Ascending aorta (tissue), 2 donors: ENCODE measurements at regions not wholly inside any gene's neighbourhood (a gene's known extent, or its start where the extent isn't known, plus 50 kb on each side); places are given as distances from the start of the nearest gene placed in this dataset.
"Not testable (repeated sequence)": the region's sequence is repeated elsewhere in the genome, so short reads cannot be mapped to it uniquely, and the experiment has no call there.

ENCODE experiments used
- DNase-seq, 2 donors: peaks; one replicate each; pipeline ENCODE4 v3.0.0-alpha.2; 2019; ENCODE audit warnings: low spot score in 2 of 2
- H3K27ac ChIP-seq, 2 donors: fragments of 200-600 bp; sonication (generic); one replicate each; pipeline ENCODE4 v1.5.1; 2016 to 2017; ENCODE audit warnings: mild to moderate bottlenecking in 1 of 2
- H3K27me3 ChIP-seq: fragments of 200-600 bp; sonication (generic); one replicate; pipeline ENCODE4 v1.5.1; 2017
- H3K36me3 ChIP-seq, 2 donors: fragments of 200-600 bp; sonication (generic); one replicate each; pipeline ENCODE4 v1.5.1; 2016
- H3K4me1 ChIP-seq, 2 donors: fragments of 200-600 bp; sonication (generic); one replicate each; pipeline ENCODE4 v1.5.1; 2016 to 2017; ENCODE audit warnings: mild to moderate bottlenecking in 1 of 2
- H3K4me3 ChIP-seq, 2 donors: fragments of 200-600 bp; sonication (generic); one replicate each; pipeline ENCODE4 v1.5.1; 2016 to 2017; ENCODE audit warnings: mild to moderate bottlenecking in 1 of 2
- H3K9me3 ChIP-seq, 2 donors: fragments of 200-600 bp; sonication (generic); one replicate each; pipeline ENCODE4 v1.5.1; 2016
- CTCF ChIP-seq, 3 experiments: fragments of 200-600 bp in 2 of 3; fragments of 450-650 bp in 1 of 3; sonication (generic) in 2 of 3; IDR thresholded peaks; one replicate each; pipeline ENCODE4 v1.5.1; 2016 to 2019; ENCODE audit warnings: antibody characterized with exemption in 3 of 3, mild to moderate bottlenecking in 1 of 3, moderate library complexity in 1 of 3
- intact Hi-C: fragments of 100-400 bp; cut with DNase I; formaldehyde crosslinking; loops from one replicate; pipeline ENCODE4 v1.15.1; 2023

- intact Hi-C loops, result no loop called here
- Histone ChIP-seq H3K27me3 (no peaks in the 10 kb centered on the region), H3K36me3 (no peaks in the 10 kb centered on the region), H3K27ac (no peak overlapping the region), H3K9me3 (no peaks in the 10 kb centered on the region), H3K4me1 (no peaks in the 10 kb centered on the region), H3K4me3 (no peak overlapping the region)
- TF ChIP-seq CTCF (IDR thresholded peaks at IDR 0.05), result no peak
- DNase-seq, result no peak
Observed at GRCh38 chr6:15943423-15943822, 185.5 kb upstream of the MYLIP start.

- H3K36me3 ChIP-seq, result no peaks in the 10 kb centered on the region
- DNase-seq, result no peak
- no peak overlapping the region for H3K27ac ChIP-seq
- H3K4me3 ChIP-seq, result no peak overlapping the region
- no peak for TF ChIP-seq CTCF (IDR thresholded peaks at IDR 0.05)
- H3K27me3 ChIP-seq, result no peaks in the 10 kb centered on the region
- H3K9me3 ChIP-seq, result no peaks in the 10 kb centered on the region
- no peaks in the 10 kb centered on the region for H3K4me1 ChIP-seq
- intact Hi-C loops, result no loop called here
Observed at GRCh38 chr6:15941168-15941567, 187.7 kb upstream of the MYLIP start.

GRCh38 chr6:15938107-15938506 lies 190.8 kb upstream of the MYLIP start:
- intact Hi-C loops, result no loop called here
- H3K4me3 ChIP-seq, result no peak overlapping the region
- no peaks in the 10 kb centered on the region for H3K36me3 ChIP-seq
- TF ChIP-seq CTCF (IDR thresholded peaks at IDR 0.05), result no peak
- no peak overlapping the region for H3K27ac ChIP-seq
- H3K4me1 ChIP-seq, result no peaks in the 10 kb centered on the region
- no peak for DNase-seq
- no peaks in the 10 kb centered on the region for H3K9me3 ChIP-seq
- H3K27me3 ChIP-seq, result no peaks in the 10 kb centered on the region

GRCh38 chr6:15937602-15938001 lies 191.3 kb upstream of the MYLIP start:
- intact Hi-C loops, result no loop called here
- no peak for TF ChIP-seq CTCF (IDR thresholded peaks at IDR 0.05)

GRCh38 chr6:15936503-15936902 lies 192.4 kb upstream of the MYLIP start:
- no peak for TF ChIP-seq CTCF (IDR thresholded peaks at IDR 0.05)
- intact Hi-C loops, result no loop called here
- Histone ChIP-seq H3K4me1 (no peaks in the 10 kb centered on the region), H3K27ac (no peak overlapping the region), H3K36me3 (no peaks in the 10 kb centered on the region), H3K27me3 (no peaks in the 10 kb centered on the region), H3K9me3 (no peaks in the 10 kb centered on the region), H3K4me3 (no peak overlapping the region)
- DNase-seq, result no peak

More at GRCh38 chr6:15937602-15938001, 191.3 kb upstream of the MYLIP start:
- H3K9me3 ChIP-seq, result no peaks in the 10 kb centered on the region
- H3K27me3 ChIP-seq, result no peaks in the 10 kb centered on the region
- DNase-seq, result no peak
- no peak overlapping the region for H3K4me3 ChIP-seq
- H3K36me3 ChIP-seq, result no peaks in the 10 kb centered on the region
- H3K27ac ChIP-seq, result no peak overlapping the region
- H3K4me1 ChIP-seq, result no peaks in the 10 kb centered on the region

- no peak for TF ChIP-seq CTCF (IDR thresholded peaks at IDR 0.05)
- intact Hi-C loops, result no loop called here
- no peak overlapping the region for H3K4me3 ChIP-seq
- H3K9me3 ChIP-seq, result no peaks in the 10 kb centered on the region
- no peaks in the 10 kb centered on the region for H3K36me3 ChIP-seq
- DNase-seq, result no peak
- no peaks in the 10 kb centered on the region for H3K27me3 ChIP-seq
- H3K27ac ChIP-seq, result no peak overlapping the region
- no peaks in the 10 kb centered on the region for H3K4me1 ChIP-seq
Observed at GRCh38 chr6:15935661-15936060, 193.2 kb upstream of the MYLIP start.

GRCh38 chr6:15931697-15932096 lies 197.2 kb upstream of the MYLIP start:
- H3K27me3 ChIP-seq, H3K4me3 ChIP-seq, H3K27ac ChIP-seq, H3K36me3 ChIP-seq, DNase-seq, H3K4me1 ChIP-seq, intact Hi-C loops, H3K9me3 ChIP-seq: not testable (repeated sequence)
